HG03457 (cell line): ENCODE measurements at regions not wholly inside any gene's neighbourhood (a gene's known extent, or its start where the extent isn't known, plus 50 kb on each side); places are given as distances from the start of the nearest gene placed in this dataset.
"Not testable (repeated sequence)": the region's sequence is repeated elsewhere in the genome, so short reads cannot be mapped to it uniquely, and the experiment has no call there.

Source experiments
- ATAC-seq: cut with Tn5 transposase; IDR thresholded peaks from one replicate; pipeline ENCODE4 v1.9.1; 2021; ENCODE audit warnings: moderate number of reproducible peaks; ENCODE audit not compliant: unreplicated experiment

DNA sequence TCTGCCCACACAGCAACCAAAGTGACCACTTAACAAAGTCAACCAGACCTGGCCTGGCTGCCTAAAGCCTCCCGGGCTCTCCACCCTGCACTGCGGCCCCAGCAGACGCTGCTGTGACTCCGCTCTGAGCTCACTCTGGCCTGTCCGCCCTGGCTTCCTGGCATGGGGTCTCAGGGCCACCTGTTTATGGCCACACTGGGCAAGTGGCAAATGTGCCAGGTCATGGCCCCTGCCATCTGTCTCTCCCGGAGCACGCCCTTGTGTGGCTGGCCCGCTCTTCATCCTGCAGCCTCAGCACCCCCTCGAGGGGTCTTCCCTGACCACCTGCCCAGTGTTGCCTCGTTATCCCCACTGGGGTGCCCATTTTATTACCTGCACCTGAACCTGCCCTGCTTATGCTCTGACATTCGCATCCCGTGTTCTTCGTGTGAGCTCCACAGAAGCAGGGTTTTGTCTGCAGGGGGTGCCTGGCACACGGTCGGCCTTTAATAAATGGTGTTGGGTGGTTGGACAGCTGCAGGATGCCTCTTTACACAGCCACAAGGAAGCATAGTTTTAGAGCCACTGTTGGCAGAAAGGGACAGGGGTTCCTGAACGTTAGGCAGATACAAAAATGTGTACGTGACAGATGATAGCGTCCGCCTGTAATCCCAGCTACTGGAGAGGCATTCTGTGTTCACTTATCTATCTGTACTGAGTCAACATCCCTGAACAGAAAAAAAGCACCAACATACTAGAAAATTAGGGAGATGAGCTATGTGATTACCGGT lies 785.6 kb downstream of the TBC1D22A start:
- no peak for ATAC-seq

DNA sequence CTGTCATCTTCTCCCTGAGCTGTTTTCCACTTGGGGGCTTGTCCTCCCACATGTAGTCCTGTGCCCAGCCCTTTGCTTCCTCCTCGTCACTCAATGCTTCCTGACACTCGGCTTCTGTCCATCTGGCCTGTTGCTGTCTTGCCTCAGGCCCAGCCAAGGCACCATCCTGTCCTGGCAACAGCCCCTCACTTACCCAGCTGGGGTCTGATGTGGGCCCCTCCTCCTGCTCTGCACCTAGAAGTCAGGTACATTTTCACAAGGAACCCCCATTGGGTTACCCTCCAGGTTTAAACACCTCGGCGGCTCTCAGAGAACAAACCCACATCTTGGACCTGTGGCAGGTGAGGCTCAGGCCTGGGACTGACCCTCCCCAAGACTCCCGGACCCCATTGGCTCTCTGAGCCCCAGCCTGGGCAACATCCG lies 784.8 kb downstream of the TBC1D22A start:
- no peak for ATAC-seq

DNA sequence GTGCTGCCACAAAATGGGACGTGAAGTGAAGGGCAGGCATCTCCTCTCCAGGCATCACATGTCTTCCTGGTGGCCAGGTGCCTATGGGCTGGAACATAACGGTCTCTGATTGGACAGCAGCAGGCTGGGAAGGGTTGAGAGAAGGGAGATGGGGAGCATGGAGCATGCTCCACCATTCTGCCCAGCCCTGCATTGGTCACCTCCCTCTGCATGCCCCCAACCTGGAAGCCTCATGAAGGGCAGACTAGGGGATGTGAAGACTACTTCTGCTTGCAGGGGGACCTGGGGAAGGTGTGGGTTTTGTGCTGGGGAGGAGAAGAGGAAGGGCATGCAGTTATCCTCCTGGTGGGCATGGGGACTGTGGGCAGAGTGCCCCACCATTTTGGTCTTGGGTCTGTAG lies 782.2 kb downstream of the TBC1D22A start:
- no peak for ATAC-seq

DNA sequence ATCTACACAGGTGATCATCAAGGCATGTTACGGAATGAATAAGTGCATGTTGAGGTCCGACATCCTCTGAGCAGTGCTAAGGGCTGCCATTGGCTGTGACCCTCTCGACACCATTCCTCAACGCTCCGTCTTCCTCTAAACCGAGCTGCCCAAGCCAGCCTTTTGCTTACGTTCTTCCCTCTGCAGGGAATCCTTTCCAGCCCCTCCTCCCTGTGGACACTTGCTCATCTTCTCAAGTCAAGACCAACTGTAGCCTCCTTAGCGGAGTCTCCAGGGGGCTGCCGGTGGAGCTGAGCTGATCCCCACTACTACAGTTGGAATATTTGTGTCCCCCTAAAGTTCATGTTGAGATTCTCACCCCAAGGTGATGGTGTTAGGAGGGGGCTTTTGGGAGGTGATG lies 781.0 kb downstream of the TBC1D22A start:
- no peak for ATAC-seq

DNA sequence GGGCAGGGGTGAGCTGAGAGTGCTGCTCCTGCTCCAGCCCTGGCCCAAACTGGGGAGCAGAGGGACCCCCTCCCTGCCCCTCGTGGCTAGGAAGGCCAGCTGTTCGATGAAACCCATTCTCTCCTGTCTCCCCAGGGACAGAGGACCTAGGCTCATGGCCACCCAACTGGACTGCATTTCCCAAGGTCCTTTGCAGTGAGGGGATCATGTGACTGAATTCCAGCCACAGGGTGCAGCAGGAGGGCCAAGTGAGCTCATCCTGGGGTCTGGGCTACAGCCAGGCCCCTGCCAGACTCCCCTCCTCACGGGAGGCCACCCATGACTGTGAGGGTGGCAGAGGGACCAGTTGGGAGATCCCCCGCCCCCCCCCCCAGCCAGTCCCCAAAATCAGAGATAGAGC lies 777.6 kb downstream of the TBC1D22A start:
- no peak for ATAC-seq

DNA sequence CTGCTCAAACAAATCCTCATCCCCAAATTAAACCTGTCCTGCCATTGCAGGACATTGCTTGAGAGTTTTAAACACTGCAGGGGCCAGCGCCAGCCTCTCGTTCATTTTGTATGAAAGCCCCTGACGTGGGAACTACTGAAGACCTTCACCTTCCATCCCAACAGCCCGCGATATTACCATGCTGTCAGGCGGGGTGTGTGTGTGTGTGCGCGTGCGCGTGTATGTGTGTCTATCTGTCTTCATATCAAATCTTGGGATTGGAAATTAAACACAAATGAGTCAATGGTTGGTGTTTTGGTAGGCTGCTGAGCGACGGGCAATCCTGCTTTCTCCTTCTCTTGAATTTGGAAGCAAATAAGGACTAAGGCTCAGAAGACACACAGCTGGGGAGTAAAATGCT lies 776.9 kb downstream of the TBC1D22A start:
- ATAC-seq: no peak

DNA sequence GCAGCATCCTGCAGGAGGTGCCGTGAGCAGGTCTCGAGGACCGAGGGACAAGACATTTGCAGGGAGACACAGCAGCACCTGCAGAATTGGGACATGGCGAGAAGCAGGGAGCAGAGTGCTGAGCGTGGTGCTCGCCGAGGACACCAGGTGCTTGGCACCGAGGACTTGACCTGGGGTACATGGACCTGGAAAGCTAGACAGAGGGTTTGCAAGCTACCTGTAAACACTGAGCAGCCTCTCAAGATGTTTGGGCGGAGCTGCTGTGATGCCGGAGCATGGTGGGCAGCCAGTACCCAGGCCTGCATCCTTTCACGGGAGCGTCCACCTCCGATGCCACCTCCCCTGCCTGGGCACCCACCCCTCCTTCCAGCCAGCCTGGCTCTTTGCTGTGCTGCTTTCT lies 773.2 kb downstream of the TBC1D22A start:
- ATAC-seq: no peak

DNA sequence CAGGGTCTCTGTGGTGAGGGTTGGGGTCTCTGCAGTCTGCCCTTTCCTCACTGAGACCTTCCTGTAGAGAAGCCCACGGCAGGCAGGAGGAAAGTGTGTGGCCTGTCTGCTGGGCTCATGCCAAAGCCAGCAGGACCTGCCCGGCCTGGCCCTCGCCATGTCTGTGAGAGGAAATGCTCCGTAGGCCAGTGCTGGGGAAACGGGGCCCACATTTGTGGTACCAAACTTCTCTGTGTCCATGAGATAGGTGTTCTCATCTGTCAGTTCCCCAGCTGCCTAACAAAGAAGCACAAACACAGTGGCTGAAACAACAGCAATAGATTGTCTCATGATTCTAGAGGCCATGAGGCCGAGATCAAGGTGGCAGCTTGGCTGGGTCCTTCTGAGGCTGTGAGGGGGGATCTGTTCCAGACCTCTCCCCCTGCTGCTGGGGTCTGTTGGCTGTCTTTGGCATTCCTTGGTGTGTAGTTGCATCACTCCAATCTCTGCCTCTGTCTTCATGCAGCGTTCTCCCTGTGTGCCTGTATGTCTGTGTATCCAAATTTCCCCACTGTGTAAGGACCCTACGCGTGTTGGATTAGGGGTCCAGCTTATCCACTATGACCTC lies 772.5 kb downstream of the TBC1D22A start:
- ATAC-seq: no peak

DNA sequence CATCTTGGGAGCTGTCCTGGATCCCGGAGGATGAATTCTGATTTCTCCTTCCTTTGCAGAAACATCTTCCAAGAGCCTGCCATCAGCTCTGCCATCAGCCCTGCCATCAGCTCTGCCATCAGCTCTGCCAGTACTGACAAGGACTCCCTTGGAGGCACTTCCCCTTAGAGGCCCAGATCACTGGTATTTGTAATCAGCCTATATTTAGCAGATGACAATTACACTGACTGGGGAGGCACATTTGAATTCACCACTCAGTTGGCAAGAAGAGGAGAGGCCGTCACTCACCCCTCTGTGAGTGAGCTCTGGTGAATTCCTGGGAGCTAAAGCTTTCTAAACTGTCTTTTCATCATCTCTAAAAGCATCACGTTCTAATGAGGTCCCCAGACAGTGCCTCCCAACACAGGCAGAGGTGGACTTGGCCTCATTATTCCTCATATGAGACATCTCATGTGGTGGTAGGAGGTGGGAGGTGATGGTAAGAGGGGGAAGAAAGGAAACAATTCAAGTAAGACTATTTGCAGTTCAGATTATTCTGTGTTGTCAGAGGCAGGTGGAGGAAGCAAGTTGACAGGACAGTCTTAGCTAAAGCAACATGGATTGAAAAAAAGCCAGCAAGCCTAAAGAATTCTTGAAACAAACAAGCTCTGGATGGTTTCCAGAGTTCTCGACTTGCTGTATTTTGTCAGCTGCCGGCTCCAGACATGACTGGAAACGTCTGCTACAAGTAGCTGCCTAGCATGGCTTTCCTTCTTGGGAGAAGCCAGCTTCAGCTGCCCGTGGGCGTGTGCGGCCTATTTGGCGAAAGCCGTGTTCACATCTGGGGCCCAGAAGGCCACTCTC lies 771.7 kb downstream of the TBC1D22A start:
- no peak for ATAC-seq

DNA sequence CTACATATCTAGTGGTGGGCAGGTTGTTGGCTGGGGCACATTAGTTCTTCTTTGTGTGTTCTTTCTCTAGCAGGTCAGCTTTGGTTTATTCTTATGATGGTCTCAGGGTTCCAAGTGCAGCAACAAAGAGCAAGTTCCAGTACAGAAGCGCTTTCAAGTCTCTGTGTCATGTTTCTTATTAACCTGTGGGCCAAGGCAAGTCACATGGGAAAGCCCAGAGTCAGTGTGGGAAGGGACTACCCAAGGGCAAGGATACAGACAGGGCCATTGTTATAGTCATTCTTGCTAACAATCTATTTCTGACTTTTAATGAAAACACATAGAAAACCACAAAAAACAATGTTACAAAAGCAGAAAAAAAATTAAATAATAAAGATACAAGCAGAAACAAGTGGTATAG lies 754.6 kb downstream of the TBC1D22A start:
- no peak for ATAC-seq

DNA sequence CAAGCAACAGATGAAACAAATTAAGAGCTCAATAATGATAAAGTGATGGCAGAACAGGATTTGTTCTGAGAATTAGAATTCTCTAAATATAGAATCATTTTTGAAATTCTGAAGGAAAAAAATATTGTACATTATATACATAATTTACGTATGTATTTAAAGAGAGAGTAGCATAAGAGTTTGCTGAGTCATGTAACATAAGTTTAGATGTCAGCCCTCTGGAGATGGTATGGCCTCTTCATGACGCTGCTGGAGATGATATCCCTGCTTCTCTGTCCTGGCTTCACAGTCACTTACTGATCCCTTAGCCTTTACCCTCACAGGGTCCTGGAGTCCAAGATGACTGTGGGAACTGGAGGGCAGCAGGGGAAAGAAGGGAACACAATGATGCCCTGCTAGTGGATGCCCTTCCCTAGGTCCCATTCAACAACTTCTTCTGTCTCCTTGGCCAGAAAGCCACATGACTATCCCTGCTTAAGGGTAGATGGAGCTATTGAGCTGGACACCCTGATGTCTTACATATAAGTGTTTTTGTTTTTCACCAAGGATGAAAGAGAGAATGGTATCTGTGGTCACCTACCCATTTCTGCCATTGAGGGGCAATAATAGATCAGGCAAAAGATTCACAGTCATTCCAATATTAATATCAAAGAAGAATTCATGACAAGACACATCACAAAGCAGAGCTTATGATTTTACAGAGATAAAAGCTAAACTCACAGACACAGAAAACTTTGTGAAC lies 753.1 kb downstream of the TBC1D22A start:
- ATAC-seq: no peak

DNA sequence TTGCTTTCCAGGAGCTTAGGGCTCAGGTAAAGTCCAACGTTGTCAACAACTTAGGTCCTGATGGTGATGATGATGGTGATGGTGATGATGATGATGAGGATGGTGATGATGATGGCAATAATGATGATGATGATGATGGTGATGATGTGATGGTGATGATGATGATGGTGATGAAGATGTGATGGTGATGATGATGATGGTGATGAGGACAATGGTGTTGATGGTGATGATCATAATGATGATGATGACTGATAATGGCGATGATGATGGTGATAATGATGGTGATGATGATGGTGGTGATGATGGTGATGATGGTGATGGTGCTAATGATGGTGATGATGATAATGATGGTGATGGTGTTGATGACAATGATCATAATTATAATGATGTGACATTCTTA lies 750.2 kb downstream of the TBC1D22A start:
- ATAC-seq: no peak

DNA sequence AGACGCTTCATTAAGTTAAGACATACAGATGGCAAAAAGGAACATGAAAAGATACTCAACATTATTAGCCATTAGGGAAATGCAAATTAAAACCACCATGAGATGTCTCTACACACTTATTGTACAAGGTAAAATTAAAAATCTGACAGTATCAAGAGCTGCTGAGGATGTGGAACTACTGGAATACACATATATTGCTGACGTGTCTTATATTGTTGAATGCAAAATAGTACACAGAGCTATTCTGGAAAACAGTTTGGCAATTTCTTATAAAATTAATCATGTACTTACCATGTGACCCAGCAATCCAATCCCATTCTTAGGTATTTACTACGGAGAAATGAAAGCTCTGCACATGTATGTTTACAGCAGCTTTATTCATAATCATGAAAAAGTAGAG lies 742.5 kb downstream of the TBC1D22A start:
- no peak for ATAC-seq

DNA sequence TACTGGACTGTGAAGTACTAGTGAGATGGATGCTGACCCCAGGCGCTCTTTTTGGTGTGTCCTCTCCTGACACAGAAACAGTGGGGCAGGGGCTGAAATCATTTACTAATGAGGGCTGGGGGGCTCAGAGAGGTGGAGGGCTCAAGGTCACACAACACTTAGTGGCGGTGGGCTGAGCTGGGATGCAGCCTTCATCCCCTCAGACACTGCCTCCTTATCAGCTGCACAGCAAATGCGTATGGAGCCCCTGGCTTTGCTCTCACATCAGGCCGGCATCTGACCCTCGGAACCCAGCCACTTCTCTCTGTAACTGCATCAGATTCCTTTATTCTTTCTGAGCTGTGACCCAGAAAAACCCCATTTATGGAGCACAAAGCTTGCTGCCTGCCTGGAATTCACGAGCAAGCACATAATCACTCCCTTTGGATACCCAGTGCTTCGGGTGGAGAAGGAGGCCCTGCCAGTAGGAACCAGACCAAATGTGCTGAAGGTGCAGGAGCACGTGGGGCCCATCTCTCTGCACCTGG lies 736.6 kb downstream of the TBC1D22A start:
- no peak for ATAC-seq

DNA sequence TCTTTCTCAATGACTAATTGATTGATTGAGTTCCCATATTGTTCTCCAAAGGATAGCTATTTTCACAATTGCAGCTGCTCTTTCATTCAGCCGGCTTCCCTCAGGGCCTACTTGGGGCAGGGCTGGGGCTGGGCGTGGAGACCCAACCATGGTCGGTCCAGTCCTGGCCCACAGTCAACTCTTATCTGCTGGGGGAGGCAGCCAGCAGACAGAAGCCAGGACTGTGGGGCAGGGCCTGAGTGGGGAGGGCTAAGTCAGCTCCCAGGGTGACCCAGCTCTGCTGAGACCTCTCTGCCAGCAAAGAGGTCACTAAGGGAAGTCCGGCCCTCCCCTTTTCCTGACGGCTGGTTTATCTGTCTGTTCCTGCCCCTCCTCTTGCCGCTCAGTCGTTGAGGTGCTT lies 735.2 kb downstream of the TBC1D22A start:
- ATAC-seq: no peak

DNA sequence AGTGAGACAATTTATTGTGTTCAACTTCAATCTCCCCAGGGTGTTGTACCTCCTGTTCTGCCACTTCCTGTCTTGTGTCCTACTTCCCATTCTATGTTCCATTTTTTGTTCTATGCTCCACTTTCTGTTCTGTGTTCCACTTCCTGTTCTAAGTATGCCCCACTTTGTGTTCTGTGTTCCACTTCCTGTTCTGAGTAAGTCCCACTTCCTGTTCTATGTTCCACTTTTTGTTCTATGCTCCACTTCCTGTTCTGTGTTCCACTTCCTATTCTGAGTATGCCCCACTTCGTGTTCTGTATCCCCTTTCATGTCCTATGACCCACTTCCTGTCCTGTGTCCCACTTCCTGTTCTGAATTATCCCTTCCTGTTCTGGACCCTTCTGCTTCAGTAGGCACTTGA lies 732.7 kb downstream of the TBC1D22A start:
- no peak for ATAC-seq

DNA sequence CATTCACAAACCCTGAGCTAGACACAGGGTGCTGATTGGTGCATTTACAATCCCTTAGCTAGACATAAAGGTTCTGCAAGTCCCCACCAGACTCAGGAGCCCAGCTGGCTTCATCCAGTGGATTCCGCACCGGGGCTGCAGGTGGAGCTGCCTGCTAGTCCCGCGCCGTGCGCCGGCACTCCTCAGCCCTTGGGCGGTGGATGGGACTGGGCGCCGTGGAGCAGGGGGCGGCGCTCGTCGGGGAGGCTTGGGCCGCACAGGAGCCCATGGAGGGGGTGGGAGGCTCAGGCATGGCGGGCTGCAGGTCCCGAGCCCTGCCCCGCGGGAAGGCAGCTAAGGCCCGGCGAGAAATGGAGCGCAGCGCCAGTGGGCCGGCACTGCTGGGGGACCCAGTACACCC lies 725.7 kb downstream of the TBC1D22A start:
- ATAC-seq: not testable (repeated sequence)

DNA sequence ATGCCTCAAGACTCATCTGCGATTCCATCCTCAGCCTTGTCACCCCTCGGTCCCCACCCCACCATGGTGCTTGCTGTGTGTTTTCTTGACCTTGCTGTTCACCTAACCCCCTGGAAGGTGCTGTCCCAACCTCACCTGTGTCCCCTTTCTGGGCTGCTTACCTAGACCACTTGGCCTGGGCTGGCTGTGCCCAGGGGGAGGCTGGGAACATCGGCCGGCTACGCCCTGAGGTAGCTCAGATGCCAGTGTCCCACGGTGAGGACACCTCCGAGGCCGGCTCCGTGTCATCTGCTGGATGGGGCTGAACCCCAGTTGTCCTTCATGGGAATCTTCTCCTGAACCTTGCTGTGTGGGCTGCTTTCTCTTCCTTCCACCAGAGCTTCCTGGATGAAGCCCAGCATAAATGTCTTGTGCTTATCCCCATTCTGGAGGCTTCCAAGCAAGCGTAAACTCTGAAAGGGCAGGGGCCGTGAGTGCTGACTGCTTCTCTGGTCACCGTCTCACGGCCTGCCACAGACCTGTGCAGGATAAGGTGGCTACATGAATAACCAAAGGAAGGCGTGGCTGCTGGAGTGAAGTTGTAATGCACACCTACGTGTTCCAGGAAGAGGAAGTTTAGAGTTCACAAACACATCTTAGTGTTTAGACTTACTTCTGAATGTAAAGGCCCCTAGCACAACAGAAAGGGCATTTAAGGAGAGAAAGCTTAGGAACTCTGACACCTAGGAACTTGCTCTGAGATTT lies 724.3 kb downstream of the TBC1D22A start:
- no peak for ATAC-seq

DNA sequence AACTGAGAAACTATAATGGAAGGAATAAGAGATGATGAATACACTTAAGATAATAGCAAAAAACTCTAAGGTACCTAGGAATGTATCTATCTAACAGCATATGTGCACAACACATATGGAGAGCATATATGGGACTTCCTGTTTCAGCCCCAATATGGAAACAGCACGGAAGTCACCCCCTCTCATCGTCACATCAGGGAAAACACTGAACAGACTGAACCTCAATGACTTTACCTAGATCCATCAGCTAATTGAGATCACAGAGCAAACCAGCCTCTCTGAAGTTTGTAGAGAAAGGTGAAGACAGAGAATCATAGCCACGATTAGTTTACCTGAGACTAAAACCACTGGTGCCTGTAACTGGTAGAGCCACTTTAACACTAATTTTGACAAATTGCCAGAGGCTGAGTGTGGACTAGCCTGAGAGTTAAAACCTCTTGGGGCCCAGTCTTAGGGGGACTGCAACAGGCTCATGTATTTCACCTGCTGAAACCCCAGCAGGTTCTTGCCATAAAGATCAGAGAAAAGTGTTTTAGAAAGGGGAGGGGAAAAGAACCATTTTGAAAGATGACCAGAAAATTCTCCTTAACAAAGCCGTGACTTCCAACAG lies 722.6 kb downstream of the TBC1D22A start:
- no peak for ATAC-seq

DNA sequence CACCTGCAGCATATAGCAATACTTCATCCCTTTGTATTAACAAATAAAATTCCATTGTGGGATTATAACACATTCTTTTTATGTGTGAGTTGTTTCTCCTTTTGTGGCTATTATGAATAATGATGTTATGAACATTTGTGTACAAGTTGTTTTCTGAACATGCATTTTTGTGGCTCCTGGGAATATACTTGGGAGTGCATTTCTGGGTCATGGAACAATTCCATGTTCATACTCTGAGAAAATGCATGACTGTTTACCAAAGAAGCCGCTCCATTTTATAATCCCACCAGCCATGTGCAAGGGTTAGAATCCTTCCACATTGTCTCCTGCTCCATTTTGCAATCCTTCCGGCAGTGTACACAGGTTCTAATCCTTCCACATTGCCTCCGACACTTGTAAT lies 713.8 kb downstream of the TBC1D22A start:
- ATAC-seq: no peak
